Endometrial microvascular endothelial cells (primary cell): ENCODE measurements at regions not wholly inside any gene's neighbourhood (a gene's known extent, or its start where the extent isn't known, plus 50 kb on each side); places are given as distances from the start of the nearest gene placed in this dataset.
"Not testable (repeated sequence)": the region's sequence is repeated elsewhere in the genome, so short reads cannot be mapped to it uniquely, and the experiment has no call there.

Experiments
- in situ Hi-C: cut with HindIII; loops from 2 replicates; pipeline ENCODE4 v1.10.0; 2017; ENCODE audit warnings: low sequenced_read_pairs, low pct_unique_long_range_greater_than_20kb; ENCODE audit errors: inconsistent ontology term

DNA sequence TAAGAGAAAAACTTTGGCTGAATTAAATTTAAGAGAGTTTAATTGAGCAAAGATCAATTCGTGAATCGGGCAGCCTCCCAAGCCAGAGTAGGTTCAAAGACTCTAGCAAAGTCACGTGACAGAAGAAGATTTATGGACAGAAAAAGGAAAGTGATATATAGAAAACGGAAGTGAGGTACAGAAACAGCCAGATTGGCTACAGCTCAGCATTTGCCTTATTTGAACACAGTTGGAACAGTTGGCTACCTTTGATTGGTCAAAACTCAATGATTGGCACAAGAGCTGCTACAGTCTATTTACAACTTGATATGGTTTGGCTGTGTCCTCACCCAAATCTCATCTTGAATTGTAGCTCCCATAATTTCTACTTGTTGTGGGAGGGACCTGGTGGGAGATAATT lies 102.6 kb downstream of the PLG start:
- in situ Hi-C loops: no loop called here

DNA sequence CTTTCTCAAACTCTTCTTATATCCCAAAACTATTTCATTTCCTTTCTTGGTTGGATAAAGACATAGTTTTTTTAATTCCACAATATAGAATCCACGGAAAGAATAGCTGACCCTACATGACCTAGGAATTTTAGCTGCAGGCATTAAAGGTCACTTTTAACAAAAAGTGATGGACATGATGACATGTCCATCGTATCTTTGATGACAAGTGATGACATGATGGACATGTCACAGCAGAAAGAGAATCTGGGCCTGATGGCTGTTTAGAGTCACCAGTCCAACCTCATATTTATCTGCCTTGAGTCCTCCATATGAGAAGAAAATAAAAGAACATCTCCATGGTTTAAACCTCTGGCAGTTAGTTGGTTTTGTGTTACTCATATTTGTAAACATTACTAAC lies 106.2 kb downstream of the PLG start:
- in situ Hi-C loops: no loop called here

- in situ Hi-C loops: no loop called here
These were observed 108.2 kb downstream of the PLG start for GRCh38 chr6:160810238-160810637.

DNA sequence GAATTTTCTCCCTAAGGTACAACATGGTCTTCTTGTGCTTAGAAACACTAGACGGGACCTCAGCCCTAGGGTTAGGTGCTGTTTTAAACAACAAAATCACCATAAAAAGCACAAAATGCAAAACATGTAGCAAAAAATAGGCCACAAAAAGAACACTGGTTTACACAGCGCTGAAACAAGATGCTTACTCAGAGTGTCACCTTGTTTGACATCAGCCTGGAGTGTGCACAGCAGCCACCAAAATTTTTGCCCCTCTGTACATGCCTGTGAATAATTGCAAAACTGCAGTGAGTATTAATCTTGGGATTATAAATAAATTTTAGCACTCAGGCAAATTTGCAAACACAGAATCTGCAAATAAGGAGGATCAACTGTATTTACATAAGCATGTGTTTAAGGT lies 110.1 kb downstream of the PLG start:
- in situ Hi-C loops: no loop called here

- in situ Hi-C loops: no loop called here
These were observed 116.9 kb downstream of the PLG start for GRCh38 chr6:160818934-160819333.

DNA sequence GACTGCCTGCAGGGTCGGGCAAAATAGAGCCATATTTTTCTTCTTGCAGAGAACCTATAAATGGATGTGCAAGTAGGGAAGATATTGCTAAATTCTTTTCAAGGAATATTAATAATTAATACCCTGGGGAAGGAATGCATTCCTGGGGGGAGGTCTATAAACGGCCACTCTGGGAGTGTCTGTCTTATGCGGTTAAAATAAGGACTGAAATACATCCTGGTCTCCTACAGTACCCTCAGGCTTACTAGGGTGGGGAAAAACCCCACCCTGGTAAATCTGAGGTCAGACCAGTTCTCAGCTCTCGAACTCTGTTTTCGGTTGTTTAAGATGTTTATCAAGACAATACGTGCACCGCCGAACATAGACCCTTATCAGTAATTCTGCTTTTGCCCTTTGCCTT lies 118.6 kb downstream of the PLG start:
- in situ Hi-C loops: not testable (repeated sequence)

GRCh38 chr6:160831739-160832138 lies 129.7 kb downstream of the PLG start:
- in situ Hi-C loops: no loop called here

- in situ Hi-C loops: no loop called here
These were observed 130.4 kb downstream of the PLG start for GRCh38 chr6:160832422-160832821.

DNA sequence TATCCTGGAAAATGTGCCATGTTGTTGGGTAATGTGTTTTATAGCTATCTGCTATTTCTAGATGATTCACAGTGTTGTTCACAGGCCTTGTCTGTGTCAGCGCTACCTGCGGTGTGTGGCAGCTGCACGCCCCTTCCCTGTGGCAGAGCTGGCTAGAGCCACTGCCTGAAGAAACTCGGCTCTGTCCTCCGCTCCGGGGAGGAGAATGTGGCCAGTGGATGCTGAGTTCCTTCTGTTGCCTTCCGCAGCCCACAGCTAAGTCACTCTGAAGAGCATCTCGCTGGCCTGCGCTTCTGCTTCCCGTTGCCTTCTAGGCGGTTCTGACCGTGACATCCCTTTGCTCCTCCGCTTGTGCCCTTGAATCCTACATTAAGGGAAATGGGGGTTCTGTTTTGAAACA lies 135.1 kb downstream of the PLG start:
- in situ Hi-C loops: no loop called here

- in situ Hi-C loops: no loop called here
These were observed 140.5 kb upstream of the MAP3K4 start for GRCh38 chr6:160851031-160851430.

DNA sequence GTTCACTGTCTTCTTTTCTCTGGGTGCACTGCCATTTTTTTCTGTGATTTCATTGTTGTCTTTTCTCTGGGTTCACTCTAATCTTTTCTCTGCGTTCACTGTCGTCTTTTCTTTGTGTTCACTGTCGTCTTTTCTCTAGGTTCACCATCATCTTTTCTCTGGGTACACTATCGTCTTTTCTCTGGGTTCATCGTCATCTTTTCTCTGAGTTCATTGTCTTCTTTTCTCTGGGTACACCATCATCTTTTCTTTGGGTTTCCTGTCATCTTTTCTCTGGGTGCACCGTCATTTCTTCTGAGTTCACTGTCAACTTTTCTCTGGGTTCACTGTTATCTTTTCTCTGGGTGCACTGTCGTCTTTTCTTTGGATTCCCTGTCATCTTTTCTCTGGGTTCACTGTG lies 137.6 kb upstream of the MAP3K4 start:
- in situ Hi-C loops: no loop called here

DNA sequence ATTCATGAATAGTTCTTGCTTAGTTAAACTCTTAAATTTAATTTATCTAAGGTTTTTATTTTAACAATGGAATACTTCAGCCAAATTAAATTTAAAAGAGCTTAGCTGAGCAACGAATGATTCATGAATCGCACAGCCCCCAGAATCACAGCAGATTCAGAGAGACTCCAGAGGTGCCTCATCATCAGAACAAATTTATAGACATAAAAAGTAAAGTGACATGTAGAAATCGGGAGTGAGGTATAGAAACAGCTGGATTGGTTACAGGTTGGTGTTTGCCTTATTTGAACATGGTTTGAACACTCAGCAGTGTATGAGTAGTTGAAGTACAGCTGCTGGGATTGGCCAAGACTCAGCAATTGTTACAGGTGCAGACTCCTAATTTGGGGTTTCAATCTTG lies 132.7 kb upstream of the MAP3K4 start:
- in situ Hi-C loops: no loop called here

- in situ Hi-C loops: no loop called here
These were observed 131.7 kb upstream of the MAP3K4 start for GRCh38 chr6:160859822-160860221.

- in situ Hi-C loops: no loop called here
These were observed 129.7 kb upstream of the MAP3K4 start for GRCh38 chr6:160861824-160862223.

- in situ Hi-C loops: no loop called here
These were observed 127.8 kb upstream of the MAP3K4 start for GRCh38 chr6:160863782-160864181.

DNA sequence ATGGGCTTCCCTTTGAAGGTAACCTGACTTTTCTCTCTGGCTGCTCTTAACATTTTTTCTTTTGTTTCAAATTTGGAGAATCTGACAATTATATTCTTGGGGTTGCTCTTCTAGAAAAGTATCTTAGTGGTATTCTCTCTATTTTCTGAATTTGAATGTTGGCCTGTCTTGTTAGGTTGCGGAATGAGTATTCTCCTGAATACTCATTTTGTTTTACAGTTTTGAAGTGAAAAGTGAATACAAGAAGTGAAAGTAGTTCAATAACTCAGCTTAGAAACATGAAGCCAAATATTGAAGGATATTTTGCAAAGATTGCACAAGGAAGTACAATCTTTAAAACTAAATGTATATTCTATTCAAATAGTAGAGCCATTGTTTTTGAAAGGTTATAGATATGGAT lies 120.2 kb upstream of the MAP3K4 start:
- in situ Hi-C loops: no loop called here

DNA sequence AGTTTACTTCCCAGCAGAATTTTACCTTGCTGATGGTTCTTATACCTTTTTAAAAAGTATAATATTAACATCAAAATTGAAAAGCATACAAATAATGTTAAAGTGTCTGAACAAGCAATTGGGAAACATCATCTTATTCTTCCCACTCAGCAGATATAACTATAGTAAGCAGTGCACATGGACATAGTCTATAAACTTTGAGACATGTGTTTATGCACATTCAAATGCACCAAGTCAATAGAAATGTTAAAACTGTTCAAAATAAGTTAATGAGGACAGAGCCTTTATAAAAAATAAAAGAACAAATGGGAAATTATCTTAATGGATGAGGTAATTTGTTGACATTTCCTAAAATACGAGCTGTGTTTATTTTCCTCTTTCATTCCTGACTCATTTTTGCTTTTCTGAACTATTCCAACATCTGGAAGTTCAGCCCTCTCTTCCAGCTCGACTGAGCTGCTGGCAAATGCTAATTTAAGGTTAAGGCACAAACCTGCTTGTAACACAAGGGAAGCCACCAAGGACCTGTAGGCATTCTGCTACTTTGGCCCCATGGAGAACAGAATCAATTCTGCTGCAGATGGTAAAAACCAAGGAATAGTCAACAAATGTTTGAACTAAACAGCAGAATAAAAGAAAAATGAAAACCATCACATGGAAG lies 110.3 kb upstream of the MAP3K4 start:
- in situ Hi-C loops: no loop called here

GRCh38 chr6:160882006-160882405 lies 109.6 kb upstream of the MAP3K4 start:
- in situ Hi-C loops: no loop called here

- in situ Hi-C loops: no loop called here
These were observed 108.7 kb upstream of the MAP3K4 start for GRCh38 chr6:160882791-160883279.

DNA sequence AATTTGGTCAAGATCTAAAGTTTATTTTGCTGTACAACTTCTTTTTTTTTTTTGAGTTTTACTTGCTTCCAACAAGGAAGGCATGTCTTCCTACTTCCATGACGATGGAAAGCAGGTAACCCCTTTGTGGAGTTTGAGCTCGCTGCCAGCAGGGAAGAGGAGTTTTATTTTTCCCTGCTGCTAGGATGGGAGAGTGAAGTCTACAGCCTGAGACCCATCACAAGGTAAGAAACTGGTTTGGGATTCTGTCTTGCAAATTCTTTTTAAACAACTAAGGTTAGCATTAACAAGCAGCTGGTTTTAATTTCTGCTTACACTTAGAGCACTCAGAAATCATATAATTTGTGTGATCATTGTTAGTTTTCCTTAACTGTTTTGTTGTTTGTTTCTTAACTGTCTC lies 108.0 kb upstream of the MAP3K4 start:
- in situ Hi-C loops: no loop called here

DNA sequence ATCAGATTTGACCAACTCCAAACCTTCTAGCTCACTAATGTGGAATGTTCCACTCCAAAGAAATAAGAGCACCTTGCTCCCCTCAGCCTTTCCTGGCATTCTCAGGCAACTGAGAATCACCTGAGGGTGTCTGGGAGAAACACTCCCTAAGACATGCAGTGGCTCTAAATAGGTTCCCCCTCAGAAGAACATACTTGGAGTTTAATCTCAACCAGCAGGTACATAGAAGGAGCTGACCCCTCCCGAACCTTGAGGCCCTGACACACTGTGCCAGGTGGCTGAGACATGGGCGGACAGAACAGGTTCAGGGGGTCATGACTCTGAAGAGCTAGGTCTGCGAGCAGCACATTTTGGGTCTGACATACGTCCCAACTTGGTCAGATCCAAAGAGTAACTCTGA lies 107.6 kb upstream of the MAP3K4 start:
- in situ Hi-C loops: no loop called here
